ENCODE measurements at regions not wholly inside any gene's neighbourhood (a gene's known extent, or its start where the extent isn't known, plus 50 kb on each side); places are given as distances from the start of the nearest gene placed in this dataset.

DNA sequence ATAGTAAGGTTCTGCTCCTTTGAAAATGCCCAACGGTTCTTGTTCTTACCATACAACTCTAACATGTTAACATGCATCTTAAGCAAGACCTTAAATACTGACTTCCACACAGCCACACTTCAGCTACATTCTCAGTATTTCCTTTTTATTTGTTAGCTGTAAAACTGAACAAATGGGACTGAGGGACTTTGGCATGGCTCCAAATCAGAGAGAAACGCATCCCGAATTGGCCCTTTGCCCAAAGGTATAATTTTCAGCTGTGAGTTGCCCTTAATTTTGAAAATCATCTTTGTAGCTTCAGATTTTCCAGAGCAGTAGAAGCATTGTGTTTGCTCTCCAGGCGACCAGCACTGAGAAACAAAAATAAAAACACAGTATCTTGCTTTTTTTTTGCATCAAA is 56.4 kb downstream of the NEUROD6 start:
- no peak overlapping the region for H3K56ac ChIP-seq (ENCODE audit: insufficient read length, low read depth, low read length)
- H2BK120ac ChIP-seq (ENCODE audit: low read depth, low read length, poor library complexity, severe bottlenecking): no peak overlapping the region
- no peak overlapping the region for H3K18ac ChIP-seq (ENCODE audit: insufficient read length, low read depth, low read length)
- Mint-ChIP-seq H3K4me1 (no peaks in the 10 kb centered on the region), H3K9me3 (peaks cover 0 to 3% of the 10 kb centered on the region in 2 experiments; a peak in 2 of 5 replicates), H3K36me3 (ENCODE audit: insufficient read depth in 1 of 3, low read depth in 3 of 3) (no peaks in the 10 kb centered on the region), H3K27ac (no peak overlapping the region), H3K4me3 (no peak overlapping the region), H3K27me3 (ENCODE audit: low read depth) (0 out of 2 replicates have a peak, but pooled peaks cover 1% of the 10 kb centered on the region)
- no peak overlapping the region for H3K4ac ChIP-seq (ENCODE audit: low read depth, low read length)
- no peak overlapping the region for H3K27ac ChIP-seq (ENCODE audit: insufficient read length, low read depth, low read length)
- H4K8ac ChIP-seq (replicated peaks; ENCODE audit: insufficient read length, low read depth, low read length): no peak overlapping the region
- H3K23me2 ChIP-seq (ENCODE audit: insufficient read length, low read depth, low read length, poor library complexity, severe bottlenecking): no peaks in the 10 kb centered on the region
- H3K79me2 ChIP-seq (ENCODE audit: insufficient read depth, low read length): no peaks in the 10 kb centered on the region
- H3K79me1 ChIP-seq (ENCODE audit: insufficient read depth, low read depth, low read length, poor library complexity, severe bottlenecking): no peaks in the 10 kb centered on the region
- TF ChIP-seq, protein P1, sequence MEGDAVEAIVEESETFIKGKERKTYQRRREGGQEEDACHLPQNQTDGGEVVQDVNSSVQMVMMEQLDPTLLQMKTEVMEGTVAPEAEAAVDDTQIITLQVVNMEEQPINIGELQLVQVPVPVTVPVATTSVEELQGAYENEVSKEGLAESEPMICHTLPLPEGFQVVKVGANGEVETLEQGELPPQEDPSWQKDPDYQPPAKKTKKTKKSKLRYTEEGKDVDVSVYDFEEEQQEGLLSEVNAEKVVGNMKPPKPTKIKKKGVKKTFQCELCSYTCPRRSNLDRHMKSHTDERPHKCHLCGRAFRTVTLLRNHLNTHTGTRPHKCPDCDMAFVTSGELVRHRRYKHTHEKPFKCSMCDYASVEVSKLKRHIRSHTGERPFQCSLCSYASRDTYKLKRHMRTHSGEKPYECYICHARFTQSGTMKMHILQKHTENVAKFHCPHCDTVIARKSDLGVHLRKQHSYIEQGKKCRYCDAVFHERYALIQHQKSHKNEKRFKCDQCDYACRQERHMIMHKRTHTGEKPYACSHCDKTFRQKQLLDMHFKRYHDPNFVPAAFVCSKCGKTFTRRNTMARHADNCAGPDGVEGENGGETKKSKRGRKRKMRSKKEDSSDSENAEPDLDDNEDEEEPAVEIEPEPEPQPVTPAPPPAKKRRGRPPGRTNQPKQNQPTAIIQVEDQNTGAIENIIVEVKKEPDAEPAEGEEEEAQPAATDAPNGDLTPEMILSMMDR (conservative IDR thresholded peaks at IDR 0.05): no peak
- H2BK20ac ChIP-seq (ENCODE audit: low read depth, low read length, poor library complexity, severe bottlenecking): no peak overlapping the region
- no peak overlapping the region for H2AFZ ChIP-seq (ENCODE audit: low read length)
- no CpG with 5 or more reads among the region's 4 CpGs for WGBS (ENCODE audit: extremely low coverage, insufficient read length, low lambda C conversion rate)
- no peak overlapping the region for H3T11ph ChIP-seq (ENCODE audit: low read length)
- no peak overlapping the region for H3K4me2 ChIP-seq (ENCODE audit: insufficient read depth, insufficient read length, low read length)
- no peaks in the 10 kb centered on the region for H3K27me3 ChIP-seq (ENCODE audit: insufficient read depth, low read length)
- H3K23ac ChIP-seq (ENCODE audit: insufficient read length, low read depth, low read length): no peak overlapping the region
- DNase-seq: no peak
- H3K9ac ChIP-seq (ENCODE audit: extremely low read depth, insufficient read length, low read length): no peak overlapping the region
- H2AK5ac ChIP-seq (ENCODE audit: insufficient read length, low read length): no peak overlapping the region
- H4K91ac ChIP-seq (ENCODE audit: insufficient read length, low read depth, low read length): no peak overlapping the region
- no peaks in the 10 kb centered on the region for H4K20me1 ChIP-seq (ENCODE audit: control insufficient read depth, insufficient read depth, insufficient read length)
- H2BK12ac ChIP-seq (ENCODE audit: insufficient read length, low read depth, low read length): no peak overlapping the region
- H3K9me3 ChIP-seq (ENCODE audit: control insufficient read depth, low read depth, low read length): no peaks in the 10 kb centered on the region
- no peak overlapping the region for H2BK15ac ChIP-seq (ENCODE audit: low read depth, low read length)
- no peaks in the 10 kb centered on the region for H3K4me1 ChIP-seq (ENCODE audit: insufficient read depth, low read length)
- no peak overlapping the region for H4K5ac ChIP-seq (ENCODE audit: insufficient read length, low read depth, low read length)
- H3K14ac ChIP-seq (ENCODE audit: insufficient read depth, low read length): no peak overlapping the region
- no peak overlapping the region for H2BK5ac ChIP-seq (ENCODE audit: insufficient read length, low read length)

Measured in H9 (cell line).